AG10803 (cell line): ENCODE measurements at regions not wholly inside any gene's neighbourhood (a gene's known extent, or its start where the extent isn't known, plus 50 kb on each side); places are given as distances from the start of the nearest gene placed in this dataset.

ENCODE experiments used
- DNase-seq: peaks from one replicate; pipeline ENCODE4 v3.0.0; 2010; ENCODE audit warnings: low read depth
- H3K4me3 ChIP-seq: 2 replicates; pipeline ENCODE4 v1.5.1; 2011; ENCODE audit warnings: mild to moderate bottlenecking, low read length, control low read depth
- TF ChIP-seq, protein P1 (sequence below): conservative IDR thresholded peaks from 2 replicates; pipeline ENCODE4 v1.5.1; 2011; ENCODE audit warnings: mild to moderate bottlenecking, low read length, control low read depth, inconsistent platforms

DNA sequence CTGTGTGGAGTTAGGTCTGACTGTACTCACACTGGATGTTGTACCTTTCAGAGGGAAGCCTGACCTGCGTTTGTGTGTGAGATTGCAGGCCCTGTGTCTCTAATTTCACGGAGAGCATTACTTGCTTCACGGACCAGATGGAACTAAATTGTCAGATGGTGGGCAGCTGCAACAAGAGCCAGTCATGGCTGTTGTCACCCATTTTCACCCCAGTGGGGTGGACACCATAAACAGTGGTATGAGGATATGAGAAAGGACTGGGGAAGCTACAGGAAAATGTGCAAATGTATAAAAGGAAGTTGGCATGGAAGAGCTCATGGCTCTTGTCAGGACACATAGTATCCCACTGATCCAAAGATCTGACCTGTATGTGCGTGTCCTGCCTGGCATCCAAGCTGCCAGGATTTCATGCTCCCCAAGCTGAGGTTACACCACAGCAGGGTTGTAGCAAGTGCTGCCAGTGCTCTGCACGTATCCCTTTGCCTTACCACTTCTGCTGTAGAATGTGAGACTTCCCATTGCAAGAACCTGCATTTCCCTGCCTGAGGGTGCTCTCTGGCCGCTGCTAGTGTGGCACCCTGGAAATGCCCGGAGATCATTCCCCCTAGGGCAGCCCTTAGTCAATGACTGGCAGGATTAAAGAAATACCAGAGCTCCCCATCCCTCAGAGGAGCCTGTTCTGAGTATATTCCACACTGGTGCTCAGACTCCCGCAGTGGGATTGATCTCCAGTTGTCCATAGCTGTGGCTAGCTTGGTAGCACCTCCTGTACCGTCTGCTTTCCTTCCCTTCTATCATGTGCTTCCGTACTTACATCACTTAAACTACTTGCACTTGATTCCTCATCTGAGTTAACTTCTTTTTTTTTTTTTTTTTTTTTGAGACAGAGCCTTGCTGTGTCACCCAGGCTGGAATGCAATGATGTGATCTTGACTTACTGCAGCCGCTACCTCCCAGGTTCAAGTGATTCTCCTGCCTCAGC, 70.4 kb upstream of the TANC2 start:
- no peak overlapping the region for H3K4me3 ChIP-seq
- DNase-seq: no peak
- TF ChIP-seq, protein P1, sequence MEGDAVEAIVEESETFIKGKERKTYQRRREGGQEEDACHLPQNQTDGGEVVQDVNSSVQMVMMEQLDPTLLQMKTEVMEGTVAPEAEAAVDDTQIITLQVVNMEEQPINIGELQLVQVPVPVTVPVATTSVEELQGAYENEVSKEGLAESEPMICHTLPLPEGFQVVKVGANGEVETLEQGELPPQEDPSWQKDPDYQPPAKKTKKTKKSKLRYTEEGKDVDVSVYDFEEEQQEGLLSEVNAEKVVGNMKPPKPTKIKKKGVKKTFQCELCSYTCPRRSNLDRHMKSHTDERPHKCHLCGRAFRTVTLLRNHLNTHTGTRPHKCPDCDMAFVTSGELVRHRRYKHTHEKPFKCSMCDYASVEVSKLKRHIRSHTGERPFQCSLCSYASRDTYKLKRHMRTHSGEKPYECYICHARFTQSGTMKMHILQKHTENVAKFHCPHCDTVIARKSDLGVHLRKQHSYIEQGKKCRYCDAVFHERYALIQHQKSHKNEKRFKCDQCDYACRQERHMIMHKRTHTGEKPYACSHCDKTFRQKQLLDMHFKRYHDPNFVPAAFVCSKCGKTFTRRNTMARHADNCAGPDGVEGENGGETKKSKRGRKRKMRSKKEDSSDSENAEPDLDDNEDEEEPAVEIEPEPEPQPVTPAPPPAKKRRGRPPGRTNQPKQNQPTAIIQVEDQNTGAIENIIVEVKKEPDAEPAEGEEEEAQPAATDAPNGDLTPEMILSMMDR: no peak

DNA sequence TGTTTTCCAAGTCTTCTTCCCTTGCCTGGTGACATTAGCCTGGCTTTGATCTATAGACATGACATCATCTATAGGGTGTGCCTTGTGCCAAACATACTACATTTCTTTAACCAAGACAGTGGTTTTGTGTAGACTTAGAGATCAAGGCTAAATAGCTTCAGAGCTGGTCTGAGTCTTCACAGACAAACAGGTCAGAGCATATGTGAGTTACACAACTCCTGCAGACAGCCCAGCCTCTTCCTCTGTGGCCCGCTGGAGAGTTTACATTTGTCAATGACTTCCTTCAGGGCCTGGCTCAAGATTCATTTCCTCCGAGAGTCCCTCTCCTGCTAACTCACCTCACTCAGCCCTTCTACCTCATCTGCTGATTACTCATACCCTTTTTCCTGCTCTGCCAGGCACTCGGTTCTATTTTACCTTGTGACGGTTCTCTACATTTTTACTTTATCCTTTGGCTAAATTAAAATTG, 73.1 kb upstream of the TANC2 start:
- TF ChIP-seq, protein P1: no peak
- DNase-seq: peak; percentile 79
- H3K4me3 ChIP-seq: no peak overlapping the region

GRCh38 chr17:62892061-62892675, 73.9 kb upstream of the TANC2 start:
- DNase-seq: no peak
- TF ChIP-seq, protein P1: no peak
- no peak overlapping the region for H3K4me3 ChIP-seq

DNA sequence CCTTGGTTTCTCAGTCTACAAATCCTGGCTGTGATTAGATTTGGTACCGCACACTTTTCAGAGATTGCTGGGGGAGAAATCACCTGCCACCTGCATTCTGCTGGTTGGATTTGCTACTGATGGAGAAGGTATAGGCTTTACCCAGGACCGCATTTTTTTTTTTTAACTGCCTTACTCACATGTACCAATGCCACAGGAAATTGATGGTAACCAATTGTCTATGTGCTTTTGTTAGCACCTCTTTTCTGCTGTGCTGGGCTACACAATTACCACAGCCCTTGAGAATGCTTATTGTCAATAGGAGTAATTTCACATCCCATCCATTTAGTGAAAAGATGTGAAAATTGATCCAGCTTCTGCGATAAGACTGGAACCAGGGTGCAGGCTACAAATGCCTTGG, 74.4 kb upstream of the TANC2 start:
- TF ChIP-seq, protein P1: no peak
- no peak for DNase-seq
- no peak overlapping the region for H3K4me3 ChIP-seq

DNA sequence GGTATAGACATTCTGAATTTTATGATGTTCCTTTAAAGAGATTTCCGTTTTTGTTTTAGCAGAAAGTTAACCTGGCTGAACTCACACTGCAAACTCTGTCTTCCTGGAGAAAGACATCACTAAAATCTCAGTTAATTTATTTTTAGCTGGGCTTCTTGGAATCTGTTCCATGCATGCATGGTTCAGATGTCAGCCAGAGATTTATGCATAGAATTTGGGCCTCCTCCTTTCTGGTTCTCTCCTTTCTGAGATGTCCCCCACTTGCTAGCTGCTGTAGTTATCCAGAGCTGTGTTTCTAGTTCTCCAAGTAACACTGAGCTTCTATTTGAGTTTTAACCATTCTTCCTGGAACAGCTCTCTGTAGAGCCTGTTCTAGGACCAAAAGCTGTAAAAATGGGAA, 77.3 kb upstream of the TANC2 start:
- H3K4me3 ChIP-seq: no peak overlapping the region
- TF ChIP-seq, protein P1: no peak
- no peak for DNase-seq

DNA sequence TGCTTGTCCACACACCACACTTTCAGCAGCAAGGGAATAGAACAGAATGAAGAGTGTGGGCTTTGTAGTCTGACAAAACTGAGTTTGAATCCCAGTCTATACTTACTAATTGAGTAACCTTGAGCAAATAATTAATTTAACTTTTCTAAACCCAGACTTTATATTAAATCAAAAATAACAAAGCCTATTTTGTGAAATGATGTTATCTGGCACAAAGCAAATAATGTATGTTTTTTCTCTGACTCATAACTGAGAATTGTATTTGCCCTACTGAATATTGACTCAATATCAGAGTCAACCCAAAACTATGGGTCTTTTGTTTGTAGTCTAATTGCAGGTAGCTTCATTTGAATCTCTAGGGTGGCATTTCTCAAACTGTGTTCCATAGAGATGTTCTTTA, 77.9 kb upstream of the TANC2 start:
- TF ChIP-seq, protein P1: no peak
- no peak overlapping the region for H3K4me3 ChIP-seq
- no peak for DNase-seq

DNA sequence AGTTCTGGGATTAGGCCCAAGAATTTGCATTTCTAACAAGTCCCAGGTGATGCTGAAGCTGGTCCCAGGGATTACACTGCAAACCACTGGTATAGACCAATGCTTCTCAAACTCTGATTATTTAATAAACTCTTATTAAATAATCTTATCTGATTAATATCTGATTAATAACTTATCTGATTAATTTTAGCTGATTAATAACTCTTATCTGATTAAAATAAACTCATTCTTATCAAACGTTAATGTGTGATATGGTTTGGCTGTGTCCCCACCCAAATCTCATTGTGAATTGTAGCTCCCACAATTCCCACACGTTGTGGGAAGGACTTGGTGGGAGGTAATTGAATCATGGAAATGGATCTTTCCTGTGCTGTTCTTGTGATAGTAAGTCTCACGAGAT, 78.6 kb upstream of the TANC2 start:
- no peak for DNase-seq
- no peak overlapping the region for H3K4me3 ChIP-seq
- TF ChIP-seq, protein P1: no peak
